Mucosa of rectum (tissue), 2 donors: ENCODE measurements at regions not wholly inside any gene's neighbourhood (a gene's known extent, or its start where the extent isn't known, plus 50 kb on each side); places are given as distances from the start of the nearest gene placed in this dataset.

ENCODE experiments used
- H3K27ac ChIP-seq, 2 donors: one replicate each; pipeline ENCODE4 v1.7.0; 2013; ENCODE audit warnings: inconsistent platforms in 2 of 2, low read depth in 2 of 2, low read length in 2 of 2
- H3K27me3 ChIP-seq, 2 donors: one replicate each; pipeline ENCODE4 v1.7.0; 2013; ENCODE audit warnings: low read length in 2 of 2; ENCODE audit not compliant: control insufficient read depth in 2 of 2, insufficient read depth in 2 of 2
- H3K36me3 ChIP-seq, 2 donors: one replicate each; pipeline ENCODE4 v1.7.0; 2013; ENCODE audit warnings: low read length in 2 of 2; ENCODE audit not compliant: control insufficient read depth in 2 of 2, insufficient read depth in 2 of 2
- H3K4me1 ChIP-seq, 2 donors: one replicate each; pipeline ENCODE4 v1.7.0; 2013; ENCODE audit warnings: low read length in 2 of 2, mild to moderate bottlenecking in 1 of 2; ENCODE audit not compliant: control insufficient read depth in 2 of 2, insufficient read depth in 2 of 2
- H3K4me3 ChIP-seq, 2 donors: one replicate each; pipeline ENCODE4 v1.7.0; 2013; ENCODE audit warnings: low read length in 2 of 2
- H3K9ac ChIP-seq, 2 donors: one replicate each; pipeline ENCODE4 v1.7.0; 2013; ENCODE audit warnings: low read length in 2 of 2, low read depth in 1 of 2, mild to moderate bottlenecking in 1 of 2
- H3K9me3 ChIP-seq, 2 donors: one replicate each; pipeline ENCODE4 v1.7.0; 2013; ENCODE audit warnings: low read length in 2 of 2; ENCODE audit not compliant: control insufficient read depth in 2 of 2
- donor health status: healthy.
- donor health status: Normal muscosa, but diverticular disease.

GRCh38 chr9:1964093-1964492, 51.1 kb upstream of the SMARCA2 start:
- Histone ChIP-seq H3K9ac (no peak overlapping the region), H3K36me3 (no peaks in the 10 kb centered on the region), H3K4me1 (no peaks in the 10 kb centered on the region)

More at GRCh38 chr9:1964093-1964492, 51.1 kb upstream of the SMARCA2 start:
- no peaks in the 10 kb centered on the region for H3K27me3 ChIP-seq
- no peaks in the 10 kb centered on the region for H3K9me3 ChIP-seq
- H3K27ac ChIP-seq = no peak overlapping the region
- H3K4me3 ChIP-seq = no peak overlapping the region
